PC-9 (cell line): ENCODE measurements at regions not wholly inside any gene's neighbourhood (a gene's known extent, or its start where the extent isn't known, plus 50 kb on each side); places are given as distances from the start of the nearest gene placed in this dataset.

Experiments used
- CTCF ChIP-seq: fragments of 200-600 bp; sonication (generic); conservative IDR thresholded peaks from 2 replicates; pipeline ENCODE4 v1.6.1; 2017; ENCODE audit warnings: mixed run types, antibody characterized with exemption, mild to moderate bottlenecking, moderate library complexity
- EZH2 ChIP-seq: fragments of 200-600 bp; sonication (generic); IDR thresholded peaks from 2 replicates; pipeline ENCODE4 v1.8.0; 2017; ENCODE audit warnings: antibody characterized with exemption, low read depth

GRCh38 chr20:19008497-19008896, 194.9 kb downstream of the SCP2D1 start:
- TF ChIP-seq CTCF = no peak
- TF ChIP-seq EZH2 = no peak
